ENCODE measurements at regions not wholly inside any gene's neighbourhood (a gene's known extent, or its start where the extent isn't known, plus 50 kb on each side); places are given as distances from the start of the nearest gene placed in this dataset.

DNA sequence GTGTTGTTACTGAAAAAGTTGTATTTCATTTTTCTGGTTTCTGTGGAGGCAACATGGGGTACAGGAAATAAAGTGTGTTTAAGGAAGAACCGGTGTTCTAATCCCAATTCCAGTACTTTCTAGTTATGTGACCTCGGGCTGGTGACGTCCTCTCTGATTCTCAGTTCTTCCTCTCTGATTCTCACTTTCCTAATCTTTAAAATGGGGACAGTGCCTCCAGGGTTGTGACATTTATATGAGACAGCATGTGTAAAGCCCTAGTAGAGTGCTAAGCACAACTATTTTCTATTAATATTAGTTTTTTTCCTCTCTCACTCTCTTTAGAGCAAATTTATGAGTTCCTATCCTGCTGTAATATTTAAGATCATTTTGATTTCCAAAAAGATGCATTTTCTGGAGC is 50.9 kb upstream of the PTPDC1 start:
- TF ChIP-seq YY1 (IDR thresholded peaks at IDR 0.05; ENCODE audit: low read depth), result no peak

- TF ChIP-seq, protein P1, sequence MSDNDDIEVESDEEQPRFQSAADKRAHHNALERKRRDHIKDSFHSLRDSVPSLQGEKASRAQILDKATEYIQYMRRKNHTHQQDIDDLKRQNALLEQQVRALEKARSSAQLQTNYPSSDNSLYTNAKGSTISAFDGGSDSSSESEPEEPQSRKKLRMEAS (IDR thresholded peaks at IDR 0.05), result no peak
- TF ChIP-seq TEAD4 (IDR thresholded peaks at IDR 0.05) (no peak), CEBPB (IDR thresholded peaks at IDR 0.05) (no peak), YY1 (IDR thresholded peaks at IDR 0.05; ENCODE audit: low read depth) (no peak), EP300 (IDR thresholded peaks at IDR 0.05; ENCODE audit: borderline replicate concordance) (no peak), ZBTB7A (IDR thresholded peaks at IDR 0.05; ENCODE audit: low read depth) (no peak), NFIC (IDR thresholded peaks at IDR 0.05) (no peak), TCF12 (IDR thresholded peaks at IDR 0.05; ENCODE audit: low read depth) (no peak), FOXM1 (IDR thresholded peaks at IDR 0.05; ENCODE audit: borderline replicate concordance, low read depth) (no peak), RAD21 (IDR thresholded peaks at IDR 0.05; ENCODE audit: low read depth) (no peak), REST (IDR thresholded peaks at IDR 0.05; ENCODE audit: low read depth) (no peak), TAF1 (IDR thresholded peaks at IDR 0.05; ENCODE audit: low read depth) (no peak)
- TF ChIP-seq, protein P2, sequence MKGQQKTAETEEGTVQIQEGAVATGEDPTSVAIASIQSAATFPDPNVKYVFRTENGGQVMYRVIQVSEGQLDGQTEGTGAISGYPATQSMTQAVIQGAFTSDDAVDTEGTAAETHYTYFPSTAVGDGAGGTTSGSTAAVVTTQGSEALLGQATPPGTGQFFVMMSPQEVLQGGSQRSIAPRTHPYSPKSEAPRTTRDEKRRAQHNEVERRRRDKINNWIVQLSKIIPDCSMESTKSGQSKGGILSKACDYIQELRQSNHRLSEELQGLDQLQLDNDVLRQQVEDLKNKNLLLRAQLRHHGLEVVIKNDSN (IDR thresholded peaks at IDR 0.05), result no peak
Observed at GRCh38 chr9:94031946-94032345, 52.3 kb upstream of the PTPDC1 start.

GRCh38 chr9:94031380-94031779 is 52.9 kb upstream of the PTPDC1 start:
- no peak for TF ChIP-seq NFIC (IDR thresholded peaks at IDR 0.05)
- TF ChIP-seq, protein P2 (IDR thresholded peaks at IDR 0.05), result no peak
- no peak for TF ChIP-seq CEBPB (IDR thresholded peaks at IDR 0.05)
- no peak for TF ChIP-seq EGR1 (IDR thresholded peaks at IDR 0.05)
- TF ChIP-seq REST (IDR thresholded peaks at IDR 0.05; ENCODE audit: low read depth), result no peak
- no peak for TF ChIP-seq TEAD4 (IDR thresholded peaks at IDR 0.05)
- no peak for TF ChIP-seq TAF1 (IDR thresholded peaks at IDR 0.05; ENCODE audit: low read depth)
- TF ChIP-seq EP300 (IDR thresholded peaks at IDR 0.05; ENCODE audit: borderline replicate concordance), result no peak
- no peak for TF ChIP-seq ZBTB7A (IDR thresholded peaks at IDR 0.05; ENCODE audit: low read depth)
- TF ChIP-seq, protein P1 (IDR thresholded peaks at IDR 0.05), result no peak
- TF ChIP-seq RAD21 (IDR thresholded peaks at IDR 0.05; ENCODE audit: low read depth), result no peak

DNA sequence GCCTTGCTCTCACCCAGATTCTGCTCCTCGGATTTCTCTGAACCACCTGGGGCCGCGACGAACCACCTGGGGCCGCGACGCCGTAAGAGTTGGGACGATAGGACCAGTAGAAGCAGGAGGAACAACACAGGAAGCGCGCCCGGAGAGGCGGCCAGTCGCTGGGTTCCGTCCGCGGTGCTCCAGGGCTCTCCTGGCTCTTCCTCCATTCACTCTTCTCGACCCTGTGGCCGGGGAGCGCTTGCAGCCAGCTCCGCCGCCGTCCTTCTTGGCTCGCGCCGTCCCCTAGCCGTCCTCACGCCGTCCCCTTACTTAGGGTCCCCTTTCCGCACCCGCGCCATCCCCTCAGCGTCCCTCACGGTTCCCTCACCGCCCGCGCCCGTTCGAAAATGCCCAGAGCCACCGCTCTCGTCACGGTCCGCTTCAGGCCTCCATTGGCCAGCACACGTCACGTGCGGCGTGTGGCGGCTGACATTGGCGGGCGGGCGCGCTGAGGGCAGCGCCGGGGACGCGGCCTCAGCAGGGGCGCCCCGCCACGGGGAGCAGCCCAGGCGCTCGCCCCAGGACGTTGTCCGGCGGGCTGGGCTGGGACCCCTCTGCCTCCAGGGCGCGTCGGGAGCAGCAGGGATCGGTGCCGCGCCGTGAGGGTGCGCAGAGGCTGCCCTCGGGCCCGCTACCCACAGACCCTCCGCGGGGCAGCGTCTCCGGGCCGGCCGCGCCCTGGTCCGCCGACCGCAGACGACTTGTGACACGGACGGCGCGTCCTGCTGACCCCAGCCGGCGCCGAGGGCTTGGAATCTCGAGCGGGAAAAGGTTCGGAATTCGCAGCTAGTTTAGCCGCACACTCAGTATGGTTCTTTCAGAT is 53.7 kb upstream of the PTPDC1 start:
- TF ChIP-seq REST (IDR thresholded peaks at IDR 0.05; ENCODE audit: low read depth) (no peak), EGR1 (IDR thresholded peaks at IDR 0.05) (no peak), ZBTB7A (IDR thresholded peaks at IDR 0.05; ENCODE audit: low read depth) (peak; percentile 61; the same call in 1 of the 2 replicates), TAF1 (IDR thresholded peaks at IDR 0.05; ENCODE audit: low read depth) (peak; percentile 92), CREB1 (IDR thresholded peaks at IDR 0.05; ENCODE audit: low read depth) (peak; percentile 45; the same call in 1 of the 2 replicates), YY1 (IDR thresholded peaks at IDR 0.05; ENCODE audit: low read depth) (peak; percentile 73), CEBPB (IDR thresholded peaks at IDR 0.05) (no peak)
- TF ChIP-seq, protein P1 (IDR thresholded peaks at IDR 0.05), result peak; percentile 91
- TF ChIP-seq, protein P2 (IDR thresholded peaks at IDR 0.05), result peak; percentile 99
